Activated naive CD8-positive, alpha-beta T cell treated with anti-CD3 and anti-CD28 coated beads, Interleukin-2, amount 10 ng/mL, durations not matched to agents 7 days and 5 days (primary cell): ENCODE measurements at regions not wholly inside any gene's neighbourhood (a gene's known extent, or its start where the extent isn't known, plus 50 kb on each side); places are given as distances from the start of the nearest gene placed in this dataset.
"Not testable (repeated sequence)": the region's sequence is repeated elsewhere in the genome, so short reads cannot be mapped to it uniquely, and the experiment has no call there.

Experiments used
- ATAC-seq: fragments of 150-1000 bp; cut with Tn5 transposase; one replicate; pipeline ENCODE4 v1.10.0; 2021; ENCODE audit warnings: low read depth, moderate library complexity
- POLR2A ChIA-PET: fragments of 350-600 bp; sonication (Branson Sonifier 250); formaldehyde crosslinking; loops from one replicate; lab custom pipeline; 2021; ENCODE audit warnings: antibody characterized with exemption; lab: Charles Lee
- DNase-seq: peaks from one replicate; pipeline ENCODE4 v3.0.0; 2021
- H3K27ac Mint-ChIP-seq: one replicate; pipeline ENCODE4 v1.8.0; 2022; ENCODE audit warnings: mild to moderate bottlenecking, mixed read lengths
- H3K27me3 Mint-ChIP-seq: one replicate; pipeline ENCODE4 v1.8.0; 2022; ENCODE audit warnings: mild to moderate bottlenecking, moderate library complexity, mixed read lengths
- H3K36me3 Mint-ChIP-seq: one replicate; pipeline ENCODE4 v1.8.0; 2021; ENCODE audit warnings: mild to moderate bottlenecking, mixed read lengths
- H3K4me1 Mint-ChIP-seq: one replicate; pipeline ENCODE4 v1.8.0; 2021; ENCODE audit warnings: mixed read lengths
- H3K4me3 Mint-ChIP-seq: one replicate; pipeline ENCODE4 v1.8.0; 2022; ENCODE audit warnings: mild to moderate bottlenecking, moderate library complexity, mixed read lengths
- H3K9me3 Mint-ChIP-seq: one replicate; pipeline ENCODE4 v1.8.0; 2021; ENCODE audit warnings: mixed read lengths

- H3K27ac Mint-ChIP-seq, ATAC-seq, H3K4me3 Mint-ChIP-seq, H3K27me3 Mint-ChIP-seq, DNase-seq, H3K4me1 Mint-ChIP-seq, H3K9me3 Mint-ChIP-seq, H3K36me3 Mint-ChIP-seq, POLR2A ChIA-PET: not testable (repeated sequence)
Observed at GRCh38 chr2:53022248-53022647, 745.4 kb upstream of the CHAC2 start.

DNA sequence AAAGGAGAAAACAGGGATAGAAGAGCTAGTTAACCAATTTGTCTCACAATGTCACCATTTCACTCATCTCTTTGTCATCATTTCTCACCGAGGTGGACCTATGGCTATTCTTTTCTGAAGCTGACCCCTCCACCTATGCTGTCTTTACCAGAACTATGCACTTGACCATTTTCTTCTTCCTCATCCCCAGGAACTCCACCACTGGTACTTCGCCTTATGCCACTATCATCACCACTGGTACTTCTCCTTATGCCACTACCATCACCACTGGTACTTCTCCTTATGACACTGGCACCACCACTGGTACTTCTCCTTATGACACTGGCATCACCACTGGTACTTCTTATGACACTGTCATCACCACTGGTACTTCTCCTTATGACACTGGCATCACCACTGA lies 745.8 kb upstream of the CHAC2 start:
- Mint-ChIP-seq H3K27ac (no peak overlapping the region), H3K9me3 (peaks cover 4% of the 10 kb centered on the region), H3K36me3 (no peaks in the 10 kb centered on the region), H3K4me1 (no peaks in the 10 kb centered on the region), H3K27me3 (no peaks in the 10 kb centered on the region), H3K4me3 (no peak overlapping the region)
- POLR2A ChIA-PET: no interaction called here
- DNase-seq (no peak), ATAC-seq (no peak)

- Mint-ChIP-seq H3K27me3 (no peaks in the 10 kb centered on the region), H3K27ac (no peak overlapping the region), H3K9me3 (peaks cover 4% of the 10 kb centered on the region), H3K4me3 (no peak overlapping the region), H3K4me1 (no peaks in the 10 kb centered on the region), H3K36me3 (no peaks in the 10 kb centered on the region)
- POLR2A ChIA-PET: no interaction called here
- ATAC-seq (no peak), DNase-seq (no peak)
Observed at GRCh38 chr2:53021292-53021691, 746.3 kb upstream of the CHAC2 start.

GRCh38 chr2:53018825-53019425 lies 748.7 kb upstream of the CHAC2 start:
- H3K4me1 Mint-ChIP-seq: no peaks in the 10 kb centered on the region
- POLR2A ChIA-PET: no interaction called here
- DNase-seq: no peak

DNA sequence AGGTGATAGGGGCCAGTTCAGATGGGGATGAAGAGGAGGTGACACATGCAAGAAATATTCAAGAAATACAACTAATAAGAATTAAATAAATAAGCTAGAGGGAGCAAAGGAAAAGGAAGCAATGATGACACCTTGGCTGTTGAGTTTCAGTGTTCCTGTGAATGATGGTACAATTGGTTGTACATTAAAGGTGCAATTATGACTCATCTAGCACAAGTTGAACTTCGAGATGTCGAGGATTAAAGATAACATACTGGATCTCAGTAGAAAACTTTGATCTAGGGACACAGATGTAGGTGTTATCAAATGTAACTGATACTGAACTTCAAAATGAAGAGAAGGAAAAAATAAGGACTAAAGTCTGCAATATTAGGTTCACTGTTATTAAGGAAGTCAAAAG lies 760.6 kb upstream of the CHAC2 start:
- Mint-ChIP-seq H3K9me3 (no peaks in the 10 kb centered on the region), H3K36me3 (no peaks in the 10 kb centered on the region), H3K4me1 (no peaks in the 10 kb centered on the region), H3K27me3 (no peaks in the 10 kb centered on the region), H3K4me3 (no peak overlapping the region), H3K27ac (no peak overlapping the region)
- POLR2A ChIA-PET: no interaction called here
- ATAC-seq (no peak), DNase-seq (no peak)

More at GRCh38 chr2:53018825-53019425, 748.7 kb upstream of the CHAC2 start:
- Mint-ChIP-seq H3K4me3 (no peak overlapping the region), H3K36me3 (no peaks in the 10 kb centered on the region), H3K27ac (no peak overlapping the region), H3K27me3 (no peaks in the 10 kb centered on the region), H3K9me3 (peaks cover 2% of the 10 kb centered on the region)
- no peak for ATAC-seq

- Mint-ChIP-seq H3K36me3 (no peaks in the 10 kb centered on the region), H3K4me3 (no peak overlapping the region), H3K27ac (no peak overlapping the region), H3K9me3 (no peaks in the 10 kb centered on the region), H3K4me1 (no peaks in the 10 kb centered on the region), H3K27me3 (no peaks in the 10 kb centered on the region)
- POLR2A ChIA-PET: no interaction called here
- DNase-seq: no peak
- ATAC-seq: no peak
Observed at GRCh38 chr2:53004413-53004812, 763.2 kb upstream of the CHAC2 start.

GRCh38 chr2:52995424-52995823 lies 772.2 kb upstream of the CHAC2 start:
- H3K36me3 Mint-ChIP-seq: no peaks in the 10 kb centered on the region
- no peaks in the 10 kb centered on the region for H3K27me3 Mint-ChIP-seq
- H3K9me3 Mint-ChIP-seq: peaks cover 11% of the 10 kb centered on the region
- no peak overlapping the region for H3K27ac Mint-ChIP-seq
- POLR2A ChIA-PET: no interaction called here
- H3K4me1 Mint-ChIP-seq: no peaks in the 10 kb centered on the region
- no peak for ATAC-seq
- H3K4me3 Mint-ChIP-seq: no peak overlapping the region
- DNase-seq: no peak

DNA sequence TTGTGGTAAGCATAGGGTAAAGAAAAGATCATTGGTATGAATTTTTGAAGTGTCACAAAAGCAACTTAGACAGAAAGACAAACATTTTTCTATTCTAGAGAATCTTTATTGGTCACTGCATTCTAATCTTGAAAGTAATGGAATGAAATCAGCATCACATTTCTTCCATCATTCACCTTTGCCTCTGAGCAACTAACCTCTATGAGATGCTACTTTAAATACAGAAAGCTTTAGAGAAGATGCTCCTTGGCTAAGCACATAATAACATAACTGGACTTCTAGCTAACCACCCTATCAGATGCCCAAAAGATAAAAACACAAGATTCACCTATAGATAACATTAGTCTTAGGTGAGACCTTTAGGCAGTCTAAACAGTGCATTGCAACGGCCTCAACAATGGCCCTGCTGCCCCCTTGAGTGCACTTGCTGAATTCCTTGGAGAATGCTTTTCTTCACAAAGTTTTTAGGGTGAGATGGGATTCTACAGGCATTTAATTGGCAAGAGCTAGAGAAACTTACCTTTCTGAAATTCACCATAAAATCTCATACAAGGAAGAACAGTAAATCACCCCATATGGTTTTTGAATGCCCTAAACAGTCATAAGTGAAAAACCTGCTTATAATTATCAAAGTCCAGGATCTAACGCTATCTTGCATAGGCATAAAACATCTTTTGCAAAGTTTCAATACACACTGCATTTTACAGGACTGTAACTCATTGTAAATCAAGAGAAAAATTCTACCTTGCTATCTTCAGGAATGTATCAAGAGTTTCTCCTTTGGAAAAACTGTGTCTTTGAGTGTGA lies 791.3 kb upstream of the CHAC2 start:
- Mint-ChIP-seq H3K36me3 (no peaks in the 10 kb centered on the region), H3K4me1 (no peaks in the 10 kb centered on the region), H3K27me3 (no peaks in the 10 kb centered on the region), H3K9me3 (peaks cover 3% of the 10 kb centered on the region), H3K27ac (no peak overlapping the region), H3K4me3 (no peak overlapping the region)
- DNase-seq: no peak
- POLR2A ChIA-PET: no interaction called here
- no peak for ATAC-seq

- H3K36me3 Mint-ChIP-seq: no peaks in the 10 kb centered on the region
- H3K27me3 Mint-ChIP-seq: no peaks in the 10 kb centered on the region
- POLR2A ChIA-PET: no interaction called here
- H3K9me3 Mint-ChIP-seq: no peaks in the 10 kb centered on the region
- no peaks in the 10 kb centered on the region for H3K4me1 Mint-ChIP-seq
- ATAC-seq: no peak
- H3K27ac Mint-ChIP-seq: no peak overlapping the region
- no peak for DNase-seq
- no peak overlapping the region for H3K4me3 Mint-ChIP-seq
Observed at GRCh38 chr2:52974127-52974526, 793.5 kb upstream of the CHAC2 start.

DNA sequence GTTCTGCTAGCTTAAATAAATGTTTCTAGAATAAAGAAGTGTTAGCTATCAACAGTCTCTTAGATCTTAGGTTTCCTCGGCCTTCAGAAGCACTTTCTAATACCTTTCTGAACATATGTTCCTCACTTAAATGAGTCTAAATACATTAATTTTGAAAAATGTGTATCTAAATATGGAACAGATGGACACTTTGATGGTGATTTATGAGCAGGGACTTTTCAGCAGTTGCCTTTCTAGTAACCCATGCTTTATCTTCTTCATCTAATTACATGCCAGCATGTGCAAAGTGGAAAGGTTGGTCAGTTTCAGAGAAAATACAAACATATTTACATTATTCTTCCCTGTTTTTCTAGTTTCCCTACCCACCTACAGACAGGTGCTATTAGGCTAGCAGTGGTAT lies 797.0 kb upstream of the CHAC2 start:
- ATAC-seq (no peak), DNase-seq (no peak)
- Mint-ChIP-seq H3K27me3 (no peaks in the 10 kb centered on the region), H3K4me3 (no peak overlapping the region), H3K27ac (no peak overlapping the region), H3K9me3 (no peaks in the 10 kb centered on the region), H3K4me1 (no peaks in the 10 kb centered on the region), H3K36me3 (no peaks in the 10 kb centered on the region)
- POLR2A ChIA-PET: no interaction called here

GRCh38 chr2:52968043-52968442 lies 799.6 kb upstream of the CHAC2 start:
- no peak for ATAC-seq
- H3K4me1 Mint-ChIP-seq: no peaks in the 10 kb centered on the region
- peaks cover 2% of the 10 kb centered on the region for H3K9me3 Mint-ChIP-seq
- H3K27me3 Mint-ChIP-seq: no peaks in the 10 kb centered on the region
- H3K36me3 Mint-ChIP-seq: no peaks in the 10 kb centered on the region
- POLR2A ChIA-PET: no interaction called here
- no peak overlapping the region for H3K4me3 Mint-ChIP-seq
- no peak overlapping the region for H3K27ac Mint-ChIP-seq
- DNase-seq: no peak

DNA sequence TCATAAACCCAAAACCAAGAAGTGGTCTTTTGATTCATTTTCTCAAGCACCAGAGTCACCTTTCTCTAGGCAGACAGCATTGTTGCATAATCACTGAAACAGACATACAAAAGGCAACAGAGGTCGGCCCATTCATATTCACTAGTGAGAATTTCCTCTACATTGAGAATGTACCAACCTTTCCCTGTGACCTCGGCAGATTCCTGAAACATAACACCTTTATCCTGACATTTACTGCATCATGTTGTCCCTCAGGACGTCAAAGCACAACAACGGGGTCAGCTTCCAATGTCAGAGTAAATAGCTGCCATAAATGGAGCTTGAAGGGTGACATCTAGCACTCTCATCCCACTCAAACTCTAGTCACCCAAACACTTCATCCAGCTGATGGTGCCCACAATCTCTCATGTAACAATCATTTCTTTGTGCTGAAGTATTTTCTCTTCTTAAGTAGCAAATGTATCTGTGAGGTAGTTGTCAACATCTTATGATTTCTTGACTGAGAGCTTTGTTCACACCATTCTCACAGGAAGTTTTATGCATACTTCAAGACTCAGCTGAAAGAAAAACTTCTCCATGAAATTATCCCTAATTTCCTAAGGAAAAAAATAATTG lies 802.6 kb upstream of the CHAC2 start:
- ATAC-seq (no peak), DNase-seq (no peak)
- H3K4me3 Mint-ChIP-seq: no peak overlapping the region
- no peak overlapping the region for H3K27ac Mint-ChIP-seq
- H3K4me1 Mint-ChIP-seq: no peaks in the 10 kb centered on the region
- POLR2A ChIA-PET: no interaction called here
- H3K9me3 Mint-ChIP-seq: peaks cover 4% of the 10 kb centered on the region
- H3K36me3 Mint-ChIP-seq: no peaks in the 10 kb centered on the region
- no peaks in the 10 kb centered on the region for H3K27me3 Mint-ChIP-seq

- ATAC-seq: no peak
- POLR2A ChIA-PET: no interaction called here
- H3K36me3 Mint-ChIP-seq: no peaks in the 10 kb centered on the region
Observed at GRCh38 chr2:52961403-52961802, 806.2 kb upstream of the CHAC2 start.

GRCh38 chr2:52960881-52961280 lies 806.7 kb upstream of the CHAC2 start:
- DNase-seq (no peak), ATAC-seq (no peak)
- Mint-ChIP-seq H3K4me1 (no peaks in the 10 kb centered on the region), H3K27me3 (no peaks in the 10 kb centered on the region), H3K36me3 (no peaks in the 10 kb centered on the region), H3K4me3 (no peak overlapping the region), H3K27ac (no peak overlapping the region), H3K9me3 (peaks cover 7% of the 10 kb centered on the region)
- POLR2A ChIA-PET: no interaction called here

More at GRCh38 chr2:52961403-52961802, 806.2 kb upstream of the CHAC2 start:
- Mint-ChIP-seq H3K4me1 (no peaks in the 10 kb centered on the region), H3K4me3 (no peak overlapping the region), H3K9me3 (peaks cover 7% of the 10 kb centered on the region), H3K27ac (no peak overlapping the region), H3K27me3 (no peaks in the 10 kb centered on the region)
- DNase-seq: no peak
